ENCODE measurements at regions not wholly inside any gene's neighbourhood (a gene's known extent, or its start where the extent isn't known, plus 50 kb on each side); places are given as distances from the start of the nearest gene placed in this dataset.

DNA sequence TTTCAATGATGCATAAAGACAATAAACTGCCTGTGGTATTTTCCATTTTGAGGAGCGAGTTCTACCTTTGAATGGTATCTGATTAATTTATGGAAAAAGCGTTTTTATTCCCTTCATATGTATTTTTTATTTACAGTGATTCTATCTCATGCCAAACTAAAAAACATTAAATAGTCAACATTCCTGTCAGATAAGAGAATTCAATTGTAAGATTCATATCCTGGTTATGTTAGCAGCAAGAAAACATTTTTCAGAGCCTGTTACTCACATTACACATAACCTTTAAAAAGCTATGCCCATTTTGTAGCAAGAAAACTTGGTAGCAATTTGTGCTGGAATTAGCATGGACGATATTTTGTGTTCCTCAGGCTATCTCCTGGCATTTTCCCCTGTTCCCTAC is 55.1 kb upstream of the PRLR start:
- no peak for TF ChIP-seq GATA3 (IDR thresholded peaks at IDR 0.05; ENCODE audit: low read depth, low read length)
- no peak for TF ChIP-seq GATA2 (IDR thresholded peaks at IDR 0.05; ENCODE audit: low read depth, low read length)

DNA sequence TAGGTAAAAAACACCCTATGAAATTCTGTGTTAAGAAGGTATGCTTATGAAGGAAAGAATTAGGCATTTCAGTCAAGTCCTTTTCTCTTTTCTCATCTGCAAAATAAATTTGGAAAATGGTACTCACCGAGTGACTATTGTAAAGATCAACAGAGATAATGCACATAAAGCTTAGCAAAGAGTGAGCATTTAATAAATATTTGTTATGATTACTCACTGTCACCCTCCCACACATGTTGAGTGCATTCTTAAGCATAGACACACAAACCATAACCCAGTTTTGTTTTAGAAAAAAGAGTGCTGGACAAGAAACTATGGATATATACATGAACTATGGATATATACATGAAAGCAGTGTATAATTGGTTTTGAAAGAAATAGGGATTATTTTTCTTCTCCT is 54.7 kb upstream of the PRLR start:
- TF ChIP-seq GATA3 (IDR thresholded peaks at IDR 0.05; ENCODE audit: low read depth, low read length) (no peak), GATA2 (IDR thresholded peaks at IDR 0.05; ENCODE audit: low read depth, low read length) (no peak)

DNA sequence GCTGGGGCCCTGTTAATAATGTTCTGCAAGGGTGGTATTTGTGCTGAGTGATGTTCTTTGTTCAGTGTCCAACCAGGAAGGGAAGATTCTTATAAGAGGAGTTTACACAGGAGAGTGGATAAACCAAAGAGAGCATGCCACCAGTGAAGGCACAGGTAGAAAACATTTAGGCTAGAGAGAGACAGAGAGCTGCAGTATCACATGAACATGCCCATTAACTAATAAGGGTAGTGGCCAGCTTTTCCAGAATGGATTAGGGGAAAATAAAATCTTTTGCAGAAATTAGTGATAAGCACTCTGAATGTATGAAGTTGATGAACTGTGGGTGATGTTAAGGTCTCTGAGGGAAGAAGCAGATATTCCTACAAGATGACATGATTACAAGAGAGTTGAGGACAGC is 54.1 kb upstream of the PRLR start:
- TF ChIP-seq GATA2 (IDR thresholded peaks at IDR 0.05; ENCODE audit: low read depth, low read length) (no peak), GATA3 (IDR thresholded peaks at IDR 0.05; ENCODE audit: low read depth, low read length) (no peak)

DNA sequence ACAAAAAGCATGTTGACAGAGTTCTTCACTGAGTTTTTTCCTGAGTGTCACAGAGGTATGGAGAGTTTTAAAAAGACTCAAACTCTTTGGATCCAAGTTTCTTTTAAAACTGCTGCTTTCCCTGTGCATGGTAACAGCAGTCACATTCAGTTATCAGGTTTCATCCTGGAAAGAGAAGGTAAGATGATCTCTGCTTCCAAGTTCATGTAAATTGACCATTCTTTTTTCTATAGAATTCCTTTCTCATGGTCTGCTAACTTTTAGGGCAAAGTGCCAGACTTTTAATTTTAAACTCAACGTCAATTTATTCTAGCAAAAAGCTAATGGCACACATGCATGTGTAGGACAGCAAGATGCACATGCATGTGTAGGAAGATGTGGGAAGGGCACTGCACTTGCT is 52.5 kb upstream of the PRLR start:
- TF ChIP-seq GATA3 (IDR thresholded peaks at IDR 0.05; ENCODE audit: low read depth, low read length) (no peak), GATA2 (IDR thresholded peaks at IDR 0.05; ENCODE audit: low read depth, low read length) (no peak)

DNA sequence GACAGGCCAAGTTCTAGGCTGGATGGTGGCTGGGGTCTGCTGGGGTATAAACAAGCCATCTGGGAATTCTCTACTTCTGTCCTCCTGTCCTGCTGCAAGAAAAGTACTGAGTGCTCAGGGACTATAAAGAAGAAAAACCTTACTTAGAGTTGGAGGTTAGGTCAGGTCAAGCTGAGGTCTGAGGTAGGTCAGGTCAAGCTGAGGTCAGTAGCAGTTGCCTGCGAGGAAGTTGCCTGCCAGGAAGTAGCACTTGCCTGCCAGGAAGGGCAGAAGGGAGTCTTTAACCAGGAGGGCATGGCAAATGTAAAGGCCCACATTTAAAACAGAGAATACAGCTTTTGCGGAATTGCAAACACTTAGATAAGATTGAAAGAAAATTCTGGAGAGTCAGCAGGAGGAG is 51.3 kb upstream of the PRLR start:
- TF ChIP-seq GATA3 (IDR thresholded peaks at IDR 0.05; ENCODE audit: low read depth, low read length), result no peak

Data from SH-SY5Y (cell line).